ENCODE measurements at regions not wholly inside any gene's neighbourhood (a gene's known extent, or its start where the extent isn't known, plus 50 kb on each side); places are given as distances from the start of the nearest gene placed in this dataset.

GRCh38 chr3:82954486-82954885 lies 1193.0 kb upstream of the GBE1 start:
- H3K9me3 ChIP-seq (ENCODE audit: control insufficient read depth, insufficient read depth, low read length), result peaks cover 6% of the 10 kb centered on the region; the same call in 1 of the 2 replicates
- H3F3A ChIP-seq (ENCODE audit: control insufficient read depth, insufficient read depth), result no peaks in the 10 kb centered on the region
- no peak for TF ChIP-seq CTCF (IDR thresholded peaks at IDR 0.05; ENCODE audit: low read depth, low read length, poor library complexity, severe bottlenecking)
- H3K79me2 ChIP-seq (ENCODE audit: control insufficient read depth, low read length), result no peaks in the 10 kb centered on the region
- no peaks in the 10 kb centered on the region for H3K27me3 ChIP-seq (ENCODE audit: control insufficient read depth, low read length)
- H3K9me2 ChIP-seq (replicated peaks; ENCODE audit: control insufficient read depth, low read length), result no peaks in the 10 kb centered on the region
- H4K20me1 ChIP-seq (ENCODE audit: control insufficient read depth, insufficient read depth, low read depth, low read length), result no peaks in the 10 kb centered on the region
- no peak overlapping the region for H3K27ac ChIP-seq (ENCODE audit: low read depth, low read length)
- H3K36me3 ChIP-seq (ENCODE audit: control insufficient read depth, low read length), result no peaks in the 10 kb centered on the region
- no peak overlapping the region for H3K4me2 ChIP-seq (ENCODE audit: low read length)
- no peaks in the 10 kb centered on the region for H3K4me1 ChIP-seq (ENCODE audit: control insufficient read depth, low read length)
- no peak overlapping the region for H3K4me3 ChIP-seq (ENCODE audit: low read length)

GRCh38 chr3:82942041-82942440 lies 1180.6 kb upstream of the GBE1 start:
- TF ChIP-seq CTCF (IDR thresholded peaks at IDR 0.05; ENCODE audit: low read depth, low read length, poor library complexity, severe bottlenecking) (no peak), EZH2phosphoT487 (IDR thresholded peaks at IDR 0.05; ENCODE audit: borderline replicate concordance, low read length) (no peak)
- Histone ChIP-seq H3K27me3 (ENCODE audit: control insufficient read depth, low read length) (no peaks in the 10 kb centered on the region), H3K4me3 (ENCODE audit: low read length) (0 out of 2 replicates have a peak overlapping the region, but pooled peaks have one; percentile 30), H3K9me3 (ENCODE audit: control insufficient read depth, insufficient read depth, low read length) (peaks cover 26% of the 10 kb centered on the region), H3K27ac (ENCODE audit: low read depth, low read length) (peak overlapping the region; percentile 35), H3K79me2 (ENCODE audit: control insufficient read depth, low read length) (no peaks in the 10 kb centered on the region), H3K36me3 (ENCODE audit: control insufficient read depth, low read length) (no peaks in the 10 kb centered on the region; the same call in 1 of the 2 replicates), H3F3A (ENCODE audit: control insufficient read depth, insufficient read depth) (no peaks in the 10 kb centered on the region), H3K4me2 (ENCODE audit: low read length) (peak overlapping the region; percentile 31), H3K9me2 (replicated peaks; ENCODE audit: control insufficient read depth, low read length) (no peaks in the 10 kb centered on the region), H4K20me1 (ENCODE audit: control insufficient read depth, insufficient read depth, low read depth, low read length) (no peaks in the 10 kb centered on the region), H3K4me1 (ENCODE audit: control insufficient read depth, low read length) (peaks cover 11% of the 10 kb centered on the region)

- H3K79me2 ChIP-seq (ENCODE audit: control insufficient read depth, low read length), result no peaks in the 10 kb centered on the region
- no peak overlapping the region for H3K4me2 ChIP-seq (ENCODE audit: low read length)
- H3K27me3 ChIP-seq (ENCODE audit: control insufficient read depth, low read length), result no peaks in the 10 kb centered on the region
- no peak overlapping the region for H3K27ac ChIP-seq (ENCODE audit: low read depth, low read length)
- no peaks in the 10 kb centered on the region for H3F3A ChIP-seq (ENCODE audit: control insufficient read depth, insufficient read depth)
- no peaks in the 10 kb centered on the region; the same call in 1 of the 2 replicates for H3K36me3 ChIP-seq (ENCODE audit: control insufficient read depth, low read length)
- H3K9me3 ChIP-seq (ENCODE audit: control insufficient read depth, insufficient read depth, low read length), result peaks cover 26% of the 10 kb centered on the region
- no peaks in the 10 kb centered on the region for H4K20me1 ChIP-seq (ENCODE audit: control insufficient read depth, insufficient read depth, low read depth, low read length)
- no peak for TF ChIP-seq EZH2phosphoT487 (IDR thresholded peaks at IDR 0.05; ENCODE audit: borderline replicate concordance, low read length)
- TF ChIP-seq CTCF (IDR thresholded peaks at IDR 0.05; ENCODE audit: low read depth, low read length, poor library complexity, severe bottlenecking), result no peak
- no peaks in the 10 kb centered on the region for H3K9me2 ChIP-seq (replicated peaks; ENCODE audit: control insufficient read depth, low read length)
- peaks cover 11% of the 10 kb centered on the region for H3K4me1 ChIP-seq (ENCODE audit: control insufficient read depth, low read length)
- H3K4me3 ChIP-seq (ENCODE audit: low read length), result no peak overlapping the region
Measured at GRCh38 chr3:82940124-82940523, 1178.7 kb upstream of the GBE1 start.
